Endothelial cell of umbilical vein (primary cell): ENCODE measurements at regions not wholly inside any gene's neighbourhood (a gene's known extent, or its start where the extent isn't known, plus 50 kb on each side); places are given as distances from the start of the nearest gene placed in this dataset.

Experiments used
- BruUV-seq: library from RNA; stranded (reverse); fragments of 400-500 nt; replicated peaks from 2 replicates; lab custom pipeline; 2021; lab: Mats Ljungman, UMichigan
- CTCF ChIA-PET: fragments of 300-600, 350-600 bp; sonication (Branson Sonifier 250); formaldehyde crosslinking; loops from one replicate; lab custom pipeline; 2021; ENCODE audit warnings: antibody characterized with exemption, inconsistent platforms; lab: Charles Lee
- POLR2A ChIA-PET: fragments of 300-600, 350-600 bp; sonication (Branson Sonifier 250); formaldehyde crosslinking; loops from one replicate; lab custom pipeline; 2021; ENCODE audit warnings: antibody characterized with exemption, inconsistent platforms; lab: Charles Lee
- DNase-seq: peaks from one replicate; pipeline ENCODE4 v3.0.0-alpha.2; 2011; ENCODE audit warnings: low read depth, low spot score
- FAIRE-seq: peaks from 2 replicates; lab custom pipeline; 2011; peaks lifted over from hg19 to GRCh38; lab: Jason Lieb, UNC
- H2AFZ ChIP-seq: 2 replicates; pipeline ENCODE4 v1.6.0; 2012; ENCODE audit warnings: low read depth, low read length, control low read depth, inconsistent platforms
- H3K27ac ChIP-seq: 2 replicates; pipeline ENCODE4 v1.5.1; 2011; ENCODE audit warnings: low read depth, mild to moderate bottlenecking, control low read depth, low read length, moderate library complexity; ENCODE audit not compliant: insufficient read depth
- H3K27me3 ChIP-seq, 2 experiments: 2 replicates each; pipeline versions ENCODE4 v1.6.0 to v1.6.1; 2011; ENCODE audit warnings: low read length in 2 of 2, mixed read lengths in 1 of 2; ENCODE audit not compliant: control insufficient read depth in 2 of 2, insufficient read depth in 2 of 2
- H3K36me3 ChIP-seq, 2 experiments: 2 replicates in 1 of 2; 3 replicates in 1 of 2; pipeline ENCODE4 v1.5.1; 2011; ENCODE audit warnings: low read length in 2 of 2, mild to moderate bottlenecking in 1 of 2, moderate library complexity in 1 of 2; ENCODE audit not compliant: control insufficient read depth in 2 of 2, insufficient read depth in 2 of 2; ENCODE audit errors: extremely low read depth in 1 of 2
- H3K4me1 ChIP-seq: 3 replicates; pipeline ENCODE4 v1.5.1; 2011; ENCODE audit warnings: mild to moderate bottlenecking, low read length; ENCODE audit not compliant: control insufficient read depth, insufficient read depth; ENCODE audit errors: extremely low read depth
- H3K4me2 ChIP-seq: 2 replicates; pipeline ENCODE4 v1.6.1; 2011; ENCODE audit warnings: low read length, control low read depth, mixed read lengths; ENCODE audit not compliant: insufficient read depth
- H3K4me3 ChIP-seq, 3 experiments: fragments of 200-600 bp in 1 of 3; sonication (generic), shearing (Covaris generic) in 1 of 3; replicated peaks in 1 of 3; 2 replicates each; pipeline ENCODE4 v1.5.1; 2011 to 2016; ENCODE audit warnings: control low read depth in 3 of 3, low read length in 3 of 3, mild to moderate bottlenecking in 2 of 3, inconsistent platforms in 1 of 3, low read depth in 1 of 3, moderate library complexity in 1 of 3; ENCODE audit not compliant: insufficient read depth in 1 of 3
- H3K79me2 ChIP-seq: 2 replicates; pipeline ENCODE4 v1.6.0; 2012; ENCODE audit warnings: low read length, inconsistent platforms; ENCODE audit not compliant: control insufficient read depth, insufficient read depth
- H3K9ac ChIP-seq: replicated peaks from 2 replicates; pipeline ENCODE3; 2011; ENCODE audit warnings: low read length, control low read depth; ENCODE audit not compliant: insufficient read depth; ENCODE audit errors: extremely low read depth
- H3K9me1 ChIP-seq: replicated peaks from 3 replicates; pipeline ENCODE4 v1.6.0; 2011; ENCODE audit warnings: mild to moderate bottlenecking, low read length; ENCODE audit not compliant: control insufficient read depth, insufficient read depth; ENCODE audit errors: extremely low read depth
- H3K9me3 ChIP-seq: replicated peaks from 2 replicates; pipeline ENCODE4 v1.5.1; 2012; ENCODE audit warnings: low read length, inconsistent platforms; ENCODE audit not compliant: control insufficient read depth, insufficient read depth
- H4K20me1 ChIP-seq: replicated peaks from 2 replicates; pipeline ENCODE3; 2011; ENCODE audit warnings: mild to moderate bottlenecking, low read length; ENCODE audit not compliant: control insufficient read depth, insufficient read depth; ENCODE audit errors: extremely low read depth
- CTCF ChIP-seq, 2 donors: IDR thresholded peaks; 1 replicate in 1 of 2; 2 replicates in 1 of 2; pipeline ENCODE4 v1.5.1; 2011; ENCODE audit warnings: low read length in 2 of 2, mild to moderate bottlenecking in 2 of 2, moderate library complexity in 2 of 2, control low read depth in 1 of 2, inconsistent platforms in 1 of 2, low read depth in 1 of 2; ENCODE audit not compliant: insufficient read depth in 1 of 2; ENCODE audit errors: extremely low read depth in 1 of 2
- EZH2 ChIP-seq: IDR thresholded peaks from 2 replicates; pipeline ENCODE4 v1.6.1; 2012; ENCODE audit warnings: borderline replicate concordance, low read depth, mild to moderate bottlenecking, moderate library complexity, low read length, inconsistent platforms; ENCODE audit not compliant: severe bottlenecking
- FOS ChIP-seq: IDR thresholded peaks from 2 replicates; pipeline ENCODE4 v1.6.1; 2011; ENCODE audit warnings: mild to moderate bottlenecking, low read length, moderate library complexity, borderline replicate concordance; ENCODE audit not compliant: insufficient read depth
- GATA2 ChIP-seq: IDR thresholded peaks from 2 replicates; pipeline ENCODE4 v1.7.0; 2011; ENCODE audit warnings: low read depth, mild to moderate bottlenecking, moderate library complexity, mixed read lengths, low read length; ENCODE audit not compliant: insufficient read length, insufficient read depth
- POLR2A ChIP-seq: IDR thresholded peaks from 2 replicates; pipeline ENCODE4 v1.6.1; 2012; ENCODE audit warnings: low read depth, mild to moderate bottlenecking, control low read depth, low read length
- POLR2AphosphoS5 ChIP-seq: IDR thresholded peaks from 2 replicates; pipeline ENCODE4 v1.6.1; 2012; ENCODE audit warnings: low read depth, mild to moderate bottlenecking, control low read depth, low read length, moderate library complexity; ENCODE audit not compliant: insufficient read depth
- dilution Hi-C: fragments of 300-500 bp; cut with MboI; formaldehyde crosslinking; loops from one replicate; pipeline ENCODE4 v1.15.0; 2019; ENCODE audit warnings: low sequenced_read_pairs; ENCODE audit not compliant: extremely low pct_ligation_motif_present
- intact Hi-C: fragments of 100-400 bp; cut with micrococcal nuclease; formaldehyde crosslinking; loops from one replicate; pipeline ENCODE4 v1.10.0; 2022

GRCh38 chr17:12445331-12445730, 220.4 kb upstream of the MYOCD start:
- FAIRE-seq, result no peak

More at GRCh38 chr17:12445331-12445730, 220.4 kb upstream of the MYOCD start:
- Histone ChIP-seq H3K9me3 (no peaks in the 10 kb centered on the region), H3K4me1 (no peaks in the 10 kb centered on the region), H3K27me3 (no peaks in the 10 kb centered on the region), H3K4me2 (no peak overlapping the region), H3K79me2 (no peaks in the 10 kb centered on the region), H3K36me3 (no peaks in the 10 kb centered on the region), H3K27ac (no peak overlapping the region), H3K4me3 (no peak overlapping the region), H3K9ac (no peak overlapping the region), H3K9me1 (no peaks in the 10 kb centered on the region), H4K20me1 (no peaks in the 10 kb centered on the region), H2AFZ (no peak overlapping the region)
- dilution Hi-C loops, result no loop called here
- CTCF ChIA-PET, result interaction anchor here (0.7 kb wide), 1 partner anchor 100 kb away, joined by 3 read pairs; no protein-coding TSS in a partner anchor
- intact Hi-C loops, result no loop called here
- POLR2A ChIA-PET, result interaction anchor here (0.6 kb wide), 1 partner anchor 14 kb away, joined by 3 read pairs; no protein-coding TSS in a partner anchor
- BruUV-seq, result no TSS peak
- no peak for DNase-seq
- TF ChIP-seq FOS (no peak), EZH2 (no peak), GATA2 (no peak), CTCF (IDR thresholded peaks at IDR 0.05; ENCODE audit: extremely low read depth in 1 of 2, insufficient read depth in 1 of 2, low read depth in 1 of 2, low read length in 2 of 2) (no peak), POLR2AphosphoS5 (no peak), POLR2A (no peak)
